SK-N-SH (cell line): ENCODE measurements at regions not wholly inside any gene's neighbourhood (a gene's known extent, or its start where the extent isn't known, plus 50 kb on each side); places are given as distances from the start of the nearest gene placed in this dataset.

Experiments used
- CTCF ChIA-PET: fragments of 300-600, 350-600 bp; formaldehyde crosslinking; extraction: SDS; loops from one replicate; lab custom pipeline; 2021; lab: Yijun Ruan, JAX
- POLR2A ChIA-PET: fragments of 350-600 bp; sonication (Branson Sonifier 250); formaldehyde crosslinking; extraction: SDS; loops from one replicate; lab custom pipeline; 2020; ENCODE audit warnings: antibody characterized with exemption, inconsistent platforms; lab: Yijun Ruan, JAX
- DNase-seq: peaks from one replicate; pipeline ENCODE4 v3.0.0; 2012
- H2AFZ ChIP-seq: fragments of 200-600 bp; sonication (generic); 2 replicates; pipeline ENCODE4 v1.8.1; 2016; ENCODE audit warnings: antibody characterized with exemption, mild to moderate bottlenecking, low read depth
- H3F3A ChIP-seq: fragments of 200-600 bp; sonication (generic); replicated peaks from 2 replicates; pipeline ENCODE3; 2016; ENCODE audit warnings: antibody characterized with exemption, mild to moderate bottlenecking; ENCODE audit not compliant: insufficient read depth
- H3K27ac ChIP-seq, 2 experiments: fragments of 200-500 bp in 1 of 2; fragments of 200-600 bp in 1 of 2; sonication (Bioruptor generic) in 1 of 2; sonication (generic), shearing (Covaris generic) in 1 of 2; 2 replicates each; pipeline versions ENCODE4 v1.5.1 to v1.6.1; 2014 to 2016; ENCODE audit warnings: low read depth in 2 of 2, inconsistent platforms in 1 of 2, low read length in 1 of 2, mild to moderate bottlenecking in 1 of 2, mixed read lengths in 1 of 2
- H3K27me3 ChIP-seq: fragments of 200-600 bp; sonication (generic), shearing (Covaris generic); 2 replicates; pipeline ENCODE4 v1.6.1; 2016; ENCODE audit warnings: mixed run types; ENCODE audit not compliant: insufficient read depth
- H3K36me3 ChIP-seq, 2 experiments: fragments of 200-500 bp in 1 of 2; fragments of 200-600 bp in 1 of 2; sonication (Bioruptor generic) in 1 of 2; sonication (generic) in 1 of 2; replicated peaks in 1 of 2; 2 replicates each; pipeline versions ENCODE3 to v1.5.1; 2014 to 2016; ENCODE audit warnings: low read length in 1 of 2, mild to moderate bottlenecking in 1 of 2; ENCODE audit not compliant: insufficient read depth in 2 of 2, control insufficient read depth in 1 of 2
- H3K4me1 ChIP-seq, 2 experiments: fragments of 200-500 bp in 1 of 2; fragments of 200-600 bp in 1 of 2; sonication (Bioruptor generic) in 1 of 2; sonication (generic), shearing (Covaris generic) in 1 of 2; 2 replicates each; pipeline versions ENCODE4 v1.5.1 to v1.6.1; 2014 to 2016; ENCODE audit warnings: low read depth in 1 of 2, low read length in 1 of 2, mixed run types in 1 of 2; ENCODE audit not compliant: insufficient read depth in 2 of 2, control insufficient read depth in 1 of 2
- H3K4me2 ChIP-seq: fragments of 200-600 bp; sonication (generic), shearing (Covaris generic); 2 replicates; pipeline ENCODE4 v1.6.1; 2017; ENCODE audit warnings: mixed run types
- H3K4me3 ChIP-seq, 2 experiments: fragments of 200-500 bp in 1 of 2; fragments of 200-600 bp in 1 of 2; sonication (Bioruptor generic) in 1 of 2; sonication (generic), shearing (Covaris generic) in 1 of 2; 2 replicates each; pipeline versions ENCODE4 v1.5.1 to v1.8.1; 2014 to 2016; ENCODE audit warnings: low read depth in 2 of 2, inconsistent platforms in 1 of 2, low read length in 1 of 2, mild to moderate bottlenecking in 1 of 2, mixed read lengths in 1 of 2, moderate library complexity in 1 of 2
- H3K79me2 ChIP-seq: fragments of 200-600 bp; sonication (generic); 2 replicates; pipeline ENCODE4 v1.8.1; 2017; ENCODE audit warnings: mild to moderate bottlenecking; ENCODE audit not compliant: insufficient read depth
- H3K9ac ChIP-seq: fragments of 200-600 bp; sonication (generic); 2 replicates; pipeline ENCODE4 v1.6.1; 2017; ENCODE audit warnings: mixed run types
- H3K9me2 ChIP-seq: fragments of 200-600 bp; sonication (generic); 2 replicates; pipeline ENCODE4 v1.6.1; 2017; ENCODE audit warnings: mixed run types
- H3K9me3 ChIP-seq: fragments of 200-600 bp; sonication (generic); 2 replicates; pipeline ENCODE4 v1.6.1; 2017; ENCODE audit warnings: mixed run types, mild to moderate bottlenecking, moderate library complexity
- H4K20me1 ChIP-seq: fragments of 200-600 bp; sonication (generic); 2 replicates; pipeline ENCODE4 v1.6.1; 2017; ENCODE audit warnings: mild to moderate bottlenecking, mixed run types; ENCODE audit not compliant: insufficient read depth
- ELF1 ChIP-seq: IDR thresholded peaks from 2 replicates; pipeline ENCODE4 v1.4.0; 2012
- EP300 ChIP-seq, 2 experiments: IDR thresholded peaks; 2 replicates each; pipeline versions ENCODE4 v1.4.0 to v1.6.1; 2012; ENCODE audit warnings: borderline replicate concordance in 1 of 2, low read depth in 1 of 2, low read length in 1 of 2
- EZH2phosphoT487 ChIP-seq: fragments of 200-600 bp; sonication (generic); IDR thresholded peaks from 2 replicates; pipeline ENCODE4 v1.6.1; 2017; ENCODE audit warnings: low read depth, mixed run types, mild to moderate bottlenecking, antibody characterized with exemption, moderate library complexity, borderline replicate concordance
- FOXJ3 ChIP-seq: sonication (generic); formaldehyde crosslinking; IDR thresholded peaks from 2 replicates; pipeline ENCODE4 v1.5.1; 2020; ENCODE audit warnings: mild to moderate bottlenecking, missing genetic modification reagents
- GATA2 ChIP-seq: sonication (generic); formaldehyde crosslinking; IDR thresholded peaks from 2 replicates; pipeline ENCODE4 v1.5.0; 2020; ENCODE audit warnings: mild to moderate bottlenecking, missing genetic modification reagents
- JUND ChIP-seq: IDR thresholded peaks from 2 replicates; pipeline ENCODE4 v1.4.0; 2012
- MAX ChIP-seq: IDR thresholded peaks from 2 replicates; pipeline ENCODE4 v1.4.0; 2012; ENCODE audit warnings: low read depth
- NFIC ChIP-seq: IDR thresholded peaks from 2 replicates; pipeline ENCODE4 v1.4.0; 2012; ENCODE audit warnings: borderline replicate concordance
- PBX3 ChIP-seq: IDR thresholded peaks from 2 replicates; pipeline ENCODE4; 2012
- REST ChIP-seq: IDR thresholded peaks from 2 replicates; pipeline ENCODE4 v1.6.1; 2012; ENCODE audit warnings: mild to moderate bottlenecking, low read depth, low read length, moderate library complexity
- RXRA ChIP-seq: IDR thresholded peaks from 2 replicates; pipeline ENCODE4 v1.4.0; 2012; ENCODE audit warnings: low read depth, mild to moderate bottlenecking, borderline replicate concordance
- TAF1 ChIP-seq: IDR thresholded peaks from 2 replicates; pipeline ENCODE4 v1.6.1; 2012; ENCODE audit warnings: low read depth, mild to moderate bottlenecking, low read length, moderate library complexity, borderline replicate concordance
- TCF12 ChIP-seq: IDR thresholded peaks from 2 replicates; pipeline ENCODE4 v1.4.0; 2012
- USF1 ChIP-seq: IDR thresholded peaks from 2 replicates; pipeline ENCODE4 v1.4.0; 2012; ENCODE audit warnings: low read depth, borderline replicate concordance
- USF2 ChIP-seq: fragments of 150-350 bp; IDR thresholded peaks from 2 replicates; pipeline ENCODE4 v1.6.1; 2017; ENCODE audit warnings: antibody characterized with exemption, low read length, low read depth, borderline replicate concordance
- WGBS: methylation state at CpG from one replicate; pipeline ENCODE4 v1.1.6; 2017; ENCODE audit warnings: low lambda C conversion rate; 5-methylcytosine and 5-hydroxymethylcytosine counted together

GRCh38 chr9:85212209-85212608, 529.5 kb downstream of the AGTPBP1 start (continued):
- TF ChIP-seq FOXJ3 (CRISPR knock-in tag) = no peak
- TF ChIP-seq GATA2 (CRISPR knock-in tag) = no peak
- no peak for TF ChIP-seq ELF1
- no peak for TF ChIP-seq TAF1
- TF ChIP-seq PBX3 = no peak
- TF ChIP-seq REST = no peak

GRCh38 chr9:85208666-85209065, 533.1 kb downstream of the AGTPBP1 start:
- TF ChIP-seq EP300 (IDR thresholded peaks at IDR 0.05; ENCODE audit: borderline replicate concordance in 1 of 2, low read depth in 1 of 2, low read length in 1 of 2) (no peak), MAX (no peak), NFIC (no peak), EZH2phosphoT487 (no peak), JUND (no peak), RXRA (no peak), TCF12 (no peak), USF1 (no peak), USF2 (no peak), TAF1 (no peak)
- peaks cover 3% of the 10 kb centered on the region for H3F3A ChIP-seq
- no peak overlapping the region for H3K4me2 ChIP-seq
- H3K79me2 ChIP-seq = no peaks in the 10 kb centered on the region
- H3K27me3 ChIP-seq = no peaks in the 10 kb centered on the region
- no peak for DNase-seq
- no peaks in the 10 kb centered on the region for H3K9me3 ChIP-seq
- ChIA-PET CTCF (no interaction called here), POLR2A (no interaction called here)
- no peaks in the 10 kb centered on the region for H3K36me3 ChIP-seq
- no peak overlapping the region for H2AFZ ChIP-seq
- H3K4me3 ChIP-seq = no peak overlapping the region
- no peak overlapping the region for H3K9ac ChIP-seq
- H3K27ac ChIP-seq = no peak overlapping the region
- H3K4me1 ChIP-seq = 0 out of 4 replicates have a peak, but pooled peaks cover 0 to 3% of the 10 kb centered on the region in 2 experiments
- H3K9me2 ChIP-seq = no peaks in the 10 kb centered on the region
- H4K20me1 ChIP-seq = no peaks in the 10 kb centered on the region
- WGBS = 29% methylated on average over 1 of the region's 1 CpG
